Breast epithelium (tissue), 4 donors: ENCODE measurements at regions not wholly inside any gene's neighbourhood (a gene's known extent, or its start where the extent isn't known, plus 50 kb on each side); places are given as distances from the start of the nearest gene placed in this dataset.

Experiments
- DNase-seq, 2 donors: peaks; one replicate each; pipeline ENCODE4 v3.0.0-alpha.2; 2019; ENCODE audit warnings: low spot score in 2 of 2
- H3K27ac ChIP-seq, 2 donors: fragments of 200-600 bp; sonication (generic) in 1 of 2; one replicate each; pipeline ENCODE4 v1.5.1; 2016 to 2019; ENCODE audit warnings: mild to moderate bottlenecking in 1 of 2
- H3K27me3 ChIP-seq, 2 donors: fragments of 200-600 bp; sonication (generic) in 1 of 2; one replicate each; pipeline versions ENCODE4 v1.5.1 to v1.6.0; 2017 to 2019; ENCODE audit warnings: control low read depth in 1 of 2, mild to moderate bottlenecking in 1 of 2
- H3K36me3 ChIP-seq: fragments of 200-600 bp; one replicate; pipeline ENCODE4 v1.5.1; 2019
- H3K4me1 ChIP-seq, 2 donors: fragments of 200-600 bp; sonication (generic); one replicate each; pipeline ENCODE4 v1.5.1; 2016 to 2019; ENCODE audit warnings: control low read depth in 1 of 2
- H3K4me3 ChIP-seq, 3 donors: fragments of 200-600 bp; sonication (generic); 1 replicate in 2 of 3; 2 replicates in 1 of 3; pipeline ENCODE4 v1.5.1; 2016 to 2019; ENCODE audit warnings: mild to moderate bottlenecking in 3 of 3, moderate library complexity in 2 of 3
- H3K9me3 ChIP-seq, 2 donors: fragments of 200-600 bp; sonication (generic) in 1 of 2; one replicate each; pipeline ENCODE4 v1.5.1; 2016 to 2019; ENCODE audit warnings: control low read depth in 1 of 2
- CTCF ChIP-seq, 3 donors: fragments of 450-650 bp; IDR thresholded peaks; one replicate each; pipeline ENCODE4 v1.5.1; 2016 to 2017; ENCODE audit warnings: antibody characterized with exemption in 3 of 3, mild to moderate bottlenecking in 3 of 3, moderate library complexity in 3 of 3
- POLR2A ChIP-seq: fragments of 450-650 bp; IDR thresholded peaks from one replicate; pipeline ENCODE4 v1.6.1; 2016; ENCODE audit warnings: antibody characterized with exemption, mild to moderate bottlenecking, moderate library complexity
- POLR2AphosphoS5 ChIP-seq, 3 donors: sonication (generic); formaldehyde crosslinking; IDR thresholded peaks; one replicate each; pipeline ENCODE4 v1.6.1; 2017; ENCODE audit warnings: antibody characterized with exemption in 3 of 3
- intact Hi-C: fragments of 100-400 bp; cut with DNase I; formaldehyde crosslinking; loops from one replicate; pipeline ENCODE4 v1.15.1; 2023; ENCODE audit warnings: low total_unique reads

- intact Hi-C loops: no loop called here
- Histone ChIP-seq H3K27me3 (no peaks in the 10 kb centered on the region), H3K27ac (no peak overlapping the region), H3K9me3 (no peaks in the 10 kb centered on the region), H3K36me3 (no peaks in the 10 kb centered on the region), H3K4me3 (no peak overlapping the region), H3K4me1 (no peaks in the 10 kb centered on the region)
- TF ChIP-seq POLR2A: no peak
- TF ChIP-seq POLR2AphosphoS5 (IDR thresholded peaks at IDR 0.05): no peak
- no peak for TF ChIP-seq CTCF (IDR thresholded peaks at IDR 0.05)
- no peak for DNase-seq
These were observed 360.7 kb downstream of the FIGN start for GRCh38 chr2:163375070-163375469.

GRCh38 chr2:163374282-163374681, 361.5 kb downstream of the FIGN start:
- TF ChIP-seq POLR2AphosphoS5 (IDR thresholded peaks at IDR 0.05) (no peak), CTCF (IDR thresholded peaks at IDR 0.05) (no peak), POLR2A (no peak)
- no peaks in the 10 kb centered on the region for H3K27me3 ChIP-seq
- no peak overlapping the region for H3K4me3 ChIP-seq
- no peak overlapping the region for H3K27ac ChIP-seq
- DNase-seq: no peak
- no peaks in the 10 kb centered on the region for H3K4me1 ChIP-seq
- no peaks in the 10 kb centered on the region for H3K36me3 ChIP-seq
- H3K9me3 ChIP-seq: no peaks in the 10 kb centered on the region
- intact Hi-C loops: no loop called here

- H3K9me3 ChIP-seq: no peaks in the 10 kb centered on the region
- DNase-seq: no peak
- intact Hi-C loops: no loop called here
- no peak overlapping the region for H3K27ac ChIP-seq
- no peaks in the 10 kb centered on the region for H3K27me3 ChIP-seq
- no peaks in the 10 kb centered on the region for H3K4me1 ChIP-seq
- TF ChIP-seq POLR2A: no peak
- TF ChIP-seq POLR2AphosphoS5 (IDR thresholded peaks at IDR 0.05): no peak
- H3K36me3 ChIP-seq: no peaks in the 10 kb centered on the region
- no peak overlapping the region for H3K4me3 ChIP-seq
These were observed 362.3 kb downstream of the FIGN start for GRCh38 chr2:163373496-163373895.

GRCh38 chr2:163370169-163370886, 365.5 kb downstream of the FIGN start:
- no peaks in the 10 kb centered on the region for H3K4me1 ChIP-seq
- no peak for DNase-seq
- no peaks in the 10 kb centered on the region for H3K27me3 ChIP-seq
- H3K9me3 ChIP-seq: no peaks in the 10 kb centered on the region
- no peaks in the 10 kb centered on the region for H3K36me3 ChIP-seq
- no peak overlapping the region for H3K4me3 ChIP-seq
- no peak for TF ChIP-seq POLR2A
- no peak for TF ChIP-seq POLR2AphosphoS5 (IDR thresholded peaks at IDR 0.05)
- no peak for TF ChIP-seq CTCF (IDR thresholded peaks at IDR 0.05)
- intact Hi-C loops: no loop called here
- no peak overlapping the region for H3K27ac ChIP-seq

GRCh38 chr2:163369111-163369510, 366.7 kb downstream of the FIGN start:
- H3K27ac ChIP-seq: no peak overlapping the region
- H3K4me1 ChIP-seq: no peaks in the 10 kb centered on the region
- no peaks in the 10 kb centered on the region for H3K9me3 ChIP-seq
- no peak for TF ChIP-seq POLR2A
- no peak for TF ChIP-seq CTCF (IDR thresholded peaks at IDR 0.05)
- DNase-seq: no peak
- no peaks in the 10 kb centered on the region for H3K27me3 ChIP-seq
- H3K4me3 ChIP-seq: no peak overlapping the region
- intact Hi-C loops: no loop called here
- no peaks in the 10 kb centered on the region for H3K36me3 ChIP-seq
